CD14-positive monocyte (primary cell): ENCODE measurements at regions not wholly inside any gene's neighbourhood (a gene's known extent, or its start where the extent isn't known, plus 50 kb on each side); places are given as distances from the start of the nearest gene placed in this dataset.

Experiments
- DNase-seq, 3 donors: peaks; one replicate each; pipeline ENCODE4 v3.0.0-alpha.2; 2011 to 2022
- H2AFZ ChIP-seq: 2 replicates; pipeline ENCODE4 v1.6.0; 2012; ENCODE audit warnings: mild to moderate bottlenecking, low read depth, low read length, inconsistent platforms; ENCODE audit not compliant: insufficient read depth, poor library complexity, severe bottlenecking
- H3K27ac ChIP-seq, 2 donors: 1 replicate in 1 of 2; 2 replicates in 1 of 2; pipeline ENCODE4 v1.5.1; 2012 to 2013; ENCODE audit warnings: low read length in 2 of 2, control low read depth in 1 of 2, inconsistent platforms in 1 of 2, low read depth in 1 of 2, mild to moderate bottlenecking in 1 of 2
- H3K27me3 ChIP-seq, 2 donors: one replicate each; pipeline versions ENCODE4 v1.6.0 to v1.6.1; 2011 to 2013; ENCODE audit warnings: low read length in 2 of 2; ENCODE audit not compliant: control insufficient read depth in 2 of 2, insufficient read depth in 2 of 2
- H3K36me3 ChIP-seq, 2 donors: replicated peaks in 1 of 2; 1 replicate in 1 of 2; 2 replicates in 1 of 2; pipeline versions ENCODE4 v1.5.1 to v1.6.1; 2012 to 2013; ENCODE audit warnings: low read length in 2 of 2, control low read depth in 1 of 2, inconsistent platforms in 1 of 2, mild to moderate bottlenecking in 1 of 2; ENCODE audit not compliant: insufficient read depth in 2 of 2, control insufficient read depth in 1 of 2
- H3K4me1 ChIP-seq, 2 donors: 1 replicate in 1 of 2; 2 replicates in 1 of 2; pipeline versions ENCODE4 v1.5.1 to v1.6.1; 2012 to 2013; ENCODE audit warnings: low read length in 2 of 2, control low read depth in 1 of 2, inconsistent platforms in 1 of 2, mild to moderate bottlenecking in 1 of 2, moderate library complexity in 1 of 2; ENCODE audit not compliant: insufficient read depth in 2 of 2, control insufficient read depth in 1 of 2
- H3K4me2 ChIP-seq: replicated peaks from 2 replicates; pipeline ENCODE3; 2012; ENCODE audit warnings: low read length, moderate library complexity, mild to moderate bottlenecking; ENCODE audit not compliant: poor library complexity, severe bottlenecking; ENCODE audit errors: extremely low read depth
- H3K4me3 ChIP-seq, 3 experiments: fragments of 200-600 bp in 1 of 3; sonication (generic) in 1 of 3; replicated peaks in 1 of 3; 1 replicate in 2 of 3; 2 replicates in 1 of 3; pipeline ENCODE4 v1.5.1; 2011 to 2013; ENCODE audit warnings: low read length in 3 of 3, mild to moderate bottlenecking in 3 of 3, control low read depth in 2 of 3, low read depth in 2 of 3, inconsistent platforms in 1 of 3, moderate library complexity in 1 of 3
- H3K79me2 ChIP-seq: 2 replicates; pipeline ENCODE4 v1.6.0; 2012; ENCODE audit warnings: mild to moderate bottlenecking, control low read depth, inconsistent platforms, low read length, moderate library complexity; ENCODE audit not compliant: insufficient read depth
- H3K9ac ChIP-seq: 2 replicates; pipeline ENCODE4 v1.6.0; 2017; ENCODE audit warnings: low read length, mild to moderate bottlenecking; ENCODE audit not compliant: insufficient read depth, poor library complexity, severe bottlenecking
- H3K9me3 ChIP-seq, 2 donors: replicated peaks in 1 of 2; 1 replicate in 1 of 2; 2 replicates in 1 of 2; pipeline versions ENCODE4 v1.5.1 to v1.6.1; 2012 to 2013; ENCODE audit warnings: low read length in 2 of 2, control low read depth in 1 of 2; ENCODE audit not compliant: control insufficient read depth in 1 of 2, insufficient read depth in 1 of 2
- H4K20me1 ChIP-seq: 2 replicates; pipeline ENCODE4 v1.6.0; 2012; ENCODE audit warnings: mild to moderate bottlenecking, low read length, control low read depth, moderate library complexity; ENCODE audit not compliant: insufficient read depth
- H3K27ac Mint-ChIP-seq, 7 donors: one replicate each; pipeline ENCODE4 v1.8.0; 2020; ENCODE audit warnings: mild to moderate bottlenecking in 7 of 7, mixed read lengths in 7 of 7, moderate library complexity in 6 of 7, inconsistent platforms in 2 of 7
- H3K27me3 Mint-ChIP-seq, 3 donors: one replicate each; pipeline ENCODE4 v1.8.0; 2021 to 2022; ENCODE audit warnings: low read depth in 3 of 3, mild to moderate bottlenecking in 3 of 3, mixed read lengths in 3 of 3, moderate library complexity in 3 of 3, inconsistent platforms in 1 of 3
- H3K36me3 Mint-ChIP-seq, 2 donors: one replicate each; pipeline ENCODE4 v1.8.0; 2020; ENCODE audit warnings: mixed read lengths in 2 of 2, inconsistent platforms in 1 of 2, mild to moderate bottlenecking in 1 of 2
- H3K4me1 Mint-ChIP-seq: one replicate; pipeline ENCODE4 v1.8.0; 2020; ENCODE audit warnings: mild to moderate bottlenecking, mixed read lengths
- H3K4me3 Mint-ChIP-seq, 2 donors: one replicate each; pipeline ENCODE4 v1.8.0; 2020; ENCODE audit warnings: mild to moderate bottlenecking in 2 of 2, mixed read lengths in 2 of 2, moderate library complexity in 1 of 2
- H3K9me3 Mint-ChIP-seq, 7 donors: one replicate each; pipeline ENCODE4 v1.8.0; 2020 to 2022; ENCODE audit warnings: mixed read lengths in 7 of 7, mild to moderate bottlenecking in 6 of 7, moderate library complexity in 6 of 7, inconsistent platforms in 2 of 7
- CTCF ChIP-seq: fragments of 200-600 bp; IDR thresholded peaks from one replicate; pipeline ENCODE4 v1.8.0; 2022; ENCODE audit warnings: antibody characterized with exemption, mild to moderate bottlenecking
- WGBS: methylation state at CpG from one replicate; pipeline ENCODE4 v1.1.5; 2013; ENCODE audit warnings: missing lambda C conversion rate; ENCODE audit not compliant: insufficient coverage; 5-methylcytosine and 5-hydroxymethylcytosine counted together
- intact Hi-C, 2 donors: fragments of 100-400 bp; cut with micrococcal nuclease; formaldehyde crosslinking; loops; one replicate each; pipeline versions ENCODE4 v1.15.0 to v1.15.1; 2023

- Mint-ChIP-seq H3K27ac (no peak overlapping the region), H3K27me3 (peaks cover 0 to 3% (median 0%) of the 10 kb centered on the region in 3 donors), H3K36me3 (no peaks in the 10 kb centered on the region), H3K4me1 (no peaks in the 10 kb centered on the region), H3K4me3 (no peak overlapping the region), H3K9me3 (peaks cover 0 to 3% (median 0%) of the 10 kb centered on the region in 7 donors)
- Histone ChIP-seq H3K4me2 (no peak overlapping the region), H3K4me1 (no peaks in the 10 kb centered on the region), H3K79me2 (no peaks in the 10 kb centered on the region), H3K4me3 (no peak overlapping the region), H3K9ac (no peak overlapping the region), H2AFZ (no peak overlapping the region), H3K9me3 (no peaks in the 10 kb centered on the region), H3K27ac (no peak overlapping the region), H3K36me3 (no peaks in the 10 kb centered on the region), H3K27me3 (no peaks in the 10 kb centered on the region), H4K20me1 (no peaks in the 10 kb centered on the region)
- no peak for TF ChIP-seq CTCF
- intact Hi-C loops, result no loop called here
- DNase-seq, result no peak
- no CpG with 5 or more reads among the region's 1 CpG for WGBS
These were observed 481.7 kb downstream of the TUSC7 start for GRCh38 chr3:117191245-117191644.

GRCh38 chr3:117192888-117193287 lies 483.3 kb downstream of the TUSC7 start:
- Mint-ChIP-seq H3K27ac (no peak overlapping the region), H3K4me3 (no peak overlapping the region), H3K27me3 (peaks cover 0 to 3% (median 0%) of the 10 kb centered on the region in 3 donors), H3K9me3 (no peaks in the 10 kb centered on the region), H3K4me1 (no peaks in the 10 kb centered on the region), H3K36me3 (no peaks in the 10 kb centered on the region)
- Histone ChIP-seq H3K36me3 (no peaks in the 10 kb centered on the region), H2AFZ (no peak overlapping the region), H3K79me2 (no peaks in the 10 kb centered on the region), H3K27me3 (no peaks in the 10 kb centered on the region), H3K4me2 (no peak overlapping the region), H3K4me3 (no peak overlapping the region), H3K4me1 (no peaks in the 10 kb centered on the region), H3K9me3 (no peaks in the 10 kb centered on the region), H3K27ac (no peak overlapping the region), H4K20me1 (no peaks in the 10 kb centered on the region), H3K9ac (no peak overlapping the region)
- intact Hi-C loops, result no loop called here
- no CpG with 5 or more reads among the region's 8 CpGs for WGBS
- no peak for TF ChIP-seq CTCF
- no peak for DNase-seq
